Keratinocyte (primary cell): ENCODE measurements at regions not wholly inside any gene's neighbourhood (a gene's known extent, or its start where the extent isn't known, plus 50 kb on each side); places are given as distances from the start of the nearest gene placed in this dataset.

Experiments used
- DNase-seq: peaks from one replicate; pipeline ENCODE4 v3.0.0-alpha.2; 2011; ENCODE audit warnings: low read depth, missing footprints, low spot score
- FAIRE-seq: peaks from 2 replicates; lab custom pipeline; 2011; peaks lifted over from hg19 to GRCh38; lab: Jason Lieb, UNC
- H2AFZ ChIP-seq: 2 replicates; pipeline ENCODE4 v1.6.0; 2012; ENCODE audit warnings: low read length, control low read depth, inconsistent platforms; ENCODE audit not compliant: control insufficient read depth
- H3K27ac ChIP-seq: 2 replicates; pipeline ENCODE4 v1.5.1; 2011; ENCODE audit warnings: low read length; ENCODE audit not compliant: control insufficient read depth, insufficient read depth
- H3K27me3 ChIP-seq: 3 replicates; pipeline ENCODE4 v1.6.0; 2011; ENCODE audit warnings: low read length; ENCODE audit not compliant: control insufficient read depth, insufficient read depth; ENCODE audit errors: extremely low read depth
- H3K36me3 ChIP-seq, 2 experiments: 2 replicates in 1 of 2; 3 replicates in 1 of 2; pipeline ENCODE4 v1.5.1; 2011; ENCODE audit warnings: low read length in 2 of 2, mild to moderate bottlenecking in 1 of 2; ENCODE audit not compliant: control insufficient read depth in 2 of 2, insufficient read depth in 2 of 2; ENCODE audit errors: extremely low read depth in 1 of 2
- H3K4me1 ChIP-seq: 3 replicates; pipeline ENCODE4 v1.5.1; 2011; ENCODE audit warnings: low read length; ENCODE audit not compliant: control insufficient read depth, insufficient read depth; ENCODE audit errors: extremely low read depth
- H3K4me2 ChIP-seq: 3 replicates; pipeline ENCODE4 v1.6.0; 2011; ENCODE audit warnings: low read depth, low read length; ENCODE audit not compliant: control insufficient read depth, insufficient read depth; ENCODE audit errors: extremely low read depth
- H3K4me3 ChIP-seq, 3 experiments: fragments of 200-600 bp in 1 of 3; sonication (generic) in 1 of 3; 2 replicates in 2 of 3; 3 replicates in 1 of 3; pipeline ENCODE4 v1.5.1; 2011 to 2016; ENCODE audit warnings: low read length in 3 of 3, mild to moderate bottlenecking in 3 of 3, control low read depth in 2 of 3, inconsistent platforms in 1 of 3, low read depth in 1 of 3, mixed read lengths in 1 of 3, mixed run types in 1 of 3, moderate library complexity in 1 of 3; ENCODE audit not compliant: control insufficient read depth in 2 of 3, insufficient read depth in 2 of 3; ENCODE audit errors: extremely low read depth in 1 of 3
- H3K79me2 ChIP-seq: 2 replicates; pipeline ENCODE4 v1.6.0; 2012; ENCODE audit warnings: low read length; ENCODE audit not compliant: control insufficient read depth, insufficient read depth
- H3K9ac ChIP-seq: 3 replicates; pipeline ENCODE4 v1.6.0; 2011; ENCODE audit warnings: low read length; ENCODE audit not compliant: control insufficient read depth, insufficient read depth; ENCODE audit errors: extremely low read depth
- H3K9me1 ChIP-seq: 3 replicates; pipeline ENCODE4 v1.6.0; 2011; ENCODE audit warnings: low read length; ENCODE audit not compliant: control insufficient read depth, insufficient read depth; ENCODE audit errors: extremely low read depth
- H3K9me3 ChIP-seq: 2 replicates; pipeline ENCODE4 v1.5.1; 2012; ENCODE audit warnings: low read depth, low read length; ENCODE audit not compliant: control insufficient read depth
- H4K20me1 ChIP-seq: 3 replicates; pipeline ENCODE4 v1.6.0; 2011; ENCODE audit warnings: low read length; ENCODE audit not compliant: control insufficient read depth, insufficient read depth; ENCODE audit errors: extremely low read depth
- EZH2 ChIP-seq: IDR thresholded peaks from one replicate; pipeline ENCODE4 v1.6.1; 2012; ENCODE audit warnings: inconsistent platforms, mild to moderate bottlenecking, low read length, moderate library complexity
- dilution Hi-C: fragments of 300-500 bp; cut with MboI; formaldehyde crosslinking; loops from one replicate; pipeline ENCODE4 v1.7.0; 2020; ENCODE audit warnings: low sequenced_read_pairs; ENCODE audit not compliant: extremely low pct_ligation_motif_present
- TF ChIP-seq, protein P1 (sequence below), 3 experiments: IDR thresholded peaks in 1 of 3; conservative IDR thresholded peaks in 1 of 3; optimal IDR thresholded peaks in 1 of 3; 2 replicates in 2 of 3; 3 replicates in 1 of 3; pipeline versions ENCODE3 to v1.5.1; 2011; ENCODE audit warnings: low read length in 3 of 3, mild to moderate bottlenecking in 3 of 3, moderate library complexity in 2 of 3, control low read depth in 1 of 3, inconsistent platforms in 1 of 3; ENCODE audit not compliant: insufficient read depth in 2 of 3; ENCODE audit errors: extremely low read depth in 1 of 3

DNA sequence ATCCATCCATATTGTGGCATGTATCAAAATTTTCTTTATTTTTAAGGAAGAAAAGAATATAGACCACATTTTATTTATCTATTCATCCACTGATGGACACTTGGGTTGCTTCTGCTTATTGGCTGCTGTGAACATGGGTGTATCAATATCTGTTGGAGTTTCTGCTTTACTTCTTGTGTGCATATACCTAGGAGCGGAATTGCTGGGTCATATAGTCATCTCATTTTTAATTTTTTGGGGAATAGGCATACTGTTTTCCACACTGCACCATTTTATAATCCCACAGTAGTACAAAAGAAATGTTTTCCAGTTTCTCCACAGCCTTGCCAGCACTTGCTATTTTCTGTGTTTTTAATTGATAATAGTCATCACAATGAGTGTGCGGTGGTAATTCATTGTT is 197.2 kb downstream of the ACKR3 start:
- FAIRE-seq: no peak
- TF ChIP-seq, protein P1, sequence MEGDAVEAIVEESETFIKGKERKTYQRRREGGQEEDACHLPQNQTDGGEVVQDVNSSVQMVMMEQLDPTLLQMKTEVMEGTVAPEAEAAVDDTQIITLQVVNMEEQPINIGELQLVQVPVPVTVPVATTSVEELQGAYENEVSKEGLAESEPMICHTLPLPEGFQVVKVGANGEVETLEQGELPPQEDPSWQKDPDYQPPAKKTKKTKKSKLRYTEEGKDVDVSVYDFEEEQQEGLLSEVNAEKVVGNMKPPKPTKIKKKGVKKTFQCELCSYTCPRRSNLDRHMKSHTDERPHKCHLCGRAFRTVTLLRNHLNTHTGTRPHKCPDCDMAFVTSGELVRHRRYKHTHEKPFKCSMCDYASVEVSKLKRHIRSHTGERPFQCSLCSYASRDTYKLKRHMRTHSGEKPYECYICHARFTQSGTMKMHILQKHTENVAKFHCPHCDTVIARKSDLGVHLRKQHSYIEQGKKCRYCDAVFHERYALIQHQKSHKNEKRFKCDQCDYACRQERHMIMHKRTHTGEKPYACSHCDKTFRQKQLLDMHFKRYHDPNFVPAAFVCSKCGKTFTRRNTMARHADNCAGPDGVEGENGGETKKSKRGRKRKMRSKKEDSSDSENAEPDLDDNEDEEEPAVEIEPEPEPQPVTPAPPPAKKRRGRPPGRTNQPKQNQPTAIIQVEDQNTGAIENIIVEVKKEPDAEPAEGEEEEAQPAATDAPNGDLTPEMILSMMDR (optimal IDR thresholded peaks at IDR 0.05 in 1 of 3, IDR thresholded peaks at IDR 0.05 in 1 of 3, conservative IDR thresholded peaks at IDR 0.05 in 1 of 3; ENCODE audit: extremely low read depth in 1 of 3, insufficient read depth in 2 of 3, low read length in 3 of 3): no peak
- TF ChIP-seq EZH2: no peak
- no peak overlapping the region for H3K4me2 ChIP-seq

GRCh38 chr2:236767941-236768340 is 198.3 kb downstream of the ACKR3 start:
- no peak overlapping the region for H3K4me3 ChIP-seq
- H4K20me1 ChIP-seq: no peaks in the 10 kb centered on the region
- no peaks in the 10 kb centered on the region for H3K27me3 ChIP-seq
- no peaks in the 10 kb centered on the region for H3K9me3 ChIP-seq
- FAIRE-seq (no peak), DNase-seq (no peak)
- peaks cover 40% of the 10 kb centered on the region for H3K4me1 ChIP-seq
- no peak overlapping the region for H2AFZ ChIP-seq
- TF ChIP-seq EZH2: no peak
- TF ChIP-seq, protein P1 (optimal IDR thresholded peaks at IDR 0.05 in 1 of 3, IDR thresholded peaks at IDR 0.05 in 1 of 3, conservative IDR thresholded peaks at IDR 0.05 in 1 of 3; ENCODE audit: extremely low read depth in 1 of 3, insufficient read depth in 2 of 3, low read length in 3 of 3): no peak
- no peaks in the 10 kb centered on the region for H3K79me2 ChIP-seq
- dilution Hi-C loops: no loop called here
- no peak overlapping the region for H3K4me2 ChIP-seq
- no peak overlapping the region for H3K27ac ChIP-seq
- H3K9ac ChIP-seq: no peak overlapping the region
- no peaks in the 10 kb centered on the region for H3K9me1 ChIP-seq
- no peaks in the 10 kb centered on the region for H3K36me3 ChIP-seq

More for the DNA sequence above, 197.2 kb downstream of the ACKR3 start:
- H3K27ac ChIP-seq: no peak overlapping the region
- H3K4me1 ChIP-seq: peaks cover 40% of the 10 kb centered on the region
- no peaks in the 10 kb centered on the region for H3K9me1 ChIP-seq
- H3K9me3 ChIP-seq: no peaks in the 10 kb centered on the region
- dilution Hi-C loops: no loop called here
- no peaks in the 10 kb centered on the region for H3K36me3 ChIP-seq
- DNase-seq: no peak
- no peaks in the 10 kb centered on the region for H3K27me3 ChIP-seq
- H3K79me2 ChIP-seq: no peaks in the 10 kb centered on the region
- no peaks in the 10 kb centered on the region for H4K20me1 ChIP-seq
- H3K4me3 ChIP-seq: no peak overlapping the region
- no peak overlapping the region for H2AFZ ChIP-seq
- H3K9ac ChIP-seq: no peak overlapping the region
